ENCODE measurements at regions not wholly inside any gene's neighbourhood (a gene's known extent, or its start where the extent isn't known, plus 50 kb on each side); places are given as distances from the start of the nearest gene placed in this dataset.

DNA sequence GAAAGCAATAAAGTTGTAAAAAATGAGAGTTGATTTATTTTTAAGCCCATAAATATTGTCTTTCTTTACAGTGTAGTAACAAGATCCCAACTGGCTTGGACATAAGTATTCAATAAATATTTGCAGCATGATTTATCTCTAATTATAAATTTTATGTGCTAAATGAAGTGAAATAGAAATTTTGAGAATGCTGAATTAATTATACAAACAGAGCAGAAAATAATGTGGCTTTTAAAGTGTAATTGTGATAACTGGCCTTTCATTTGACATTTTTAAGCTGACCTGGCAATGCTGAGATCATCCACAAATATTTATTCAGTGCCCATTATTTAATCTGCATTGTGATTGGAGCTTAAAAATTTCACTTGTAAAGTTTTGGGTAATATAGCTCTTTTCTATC is 201.6 kb upstream of the NAV3 start:
- no peak for DNase-seq (ENCODE audit: low read depth)

- peak; percentile 89 for DNase-seq (ENCODE audit: low read depth)
These were observed 205.3 kb upstream of the NAV3 start for GRCh38 chr12:77625441-77625840.

DNA sequence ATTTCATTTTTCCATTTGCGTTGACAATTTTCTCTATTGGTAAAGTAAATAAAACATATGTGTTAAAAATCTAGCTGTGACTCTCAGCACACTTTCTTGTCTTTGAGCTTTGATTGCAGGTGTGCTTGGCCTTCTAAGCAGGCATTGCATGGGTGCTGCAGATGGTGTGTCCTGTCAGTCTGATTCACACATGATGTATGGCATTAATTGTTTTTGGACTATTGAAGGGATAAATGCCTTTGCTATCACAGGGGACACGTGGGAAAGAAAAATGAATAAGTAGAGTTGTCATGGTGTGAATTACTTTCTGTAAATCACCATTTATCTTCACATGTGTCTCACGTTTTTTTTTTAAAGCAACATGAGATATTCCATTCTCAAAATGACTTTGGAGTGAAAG is 211.3 kb upstream of the NAV3 start:
- DNase-seq (ENCODE audit: low read depth): no peak

DNA sequence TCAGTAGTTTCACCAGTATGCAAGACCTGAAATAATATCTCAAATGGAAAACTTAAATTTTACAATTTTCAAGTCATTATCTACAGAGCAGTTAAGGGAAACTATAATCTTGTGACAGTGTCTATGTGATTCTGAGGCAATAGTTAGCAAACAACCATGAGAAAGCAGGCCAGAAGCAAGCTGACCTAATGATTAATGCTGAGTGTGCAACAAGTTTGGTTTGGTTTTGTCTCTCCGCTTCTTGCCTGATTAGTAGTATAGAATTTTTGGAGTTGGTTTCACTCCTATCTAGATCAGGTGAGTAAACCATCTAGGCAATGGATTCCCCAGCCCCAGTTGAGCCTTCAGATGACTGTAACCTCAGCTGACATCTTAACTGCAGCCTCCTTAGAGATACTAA is 212.9 kb upstream of the NAV3 start:
- DNase-seq (ENCODE audit: low read depth): no peak

DNA sequence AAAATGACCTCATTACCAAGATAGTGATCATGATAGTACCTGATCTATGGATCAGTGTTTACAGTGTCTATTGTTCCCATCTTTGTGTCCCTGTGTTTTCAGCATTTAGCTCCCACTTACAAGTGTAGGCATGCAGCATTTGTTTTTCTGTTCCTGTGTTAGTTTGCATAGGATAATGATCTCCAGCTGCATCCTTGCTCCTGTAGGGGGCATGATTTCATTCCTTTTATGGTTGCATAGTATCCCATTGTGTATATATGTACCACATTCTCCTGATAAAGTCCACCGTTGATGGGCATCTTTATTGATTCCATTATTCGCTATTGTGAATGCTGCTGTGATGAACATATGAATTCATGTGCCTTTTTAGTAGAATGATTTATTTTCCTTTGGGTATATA is 215.4 kb upstream of the NAV3 start:
- peak; percentile 22 for DNase-seq (ENCODE audit: low read depth)

- no peak for DNase-seq (ENCODE audit: low read depth)
These were observed 217.3 kb upstream of the NAV3 start for GRCh38 chr12:77613411-77613810.

- no peak for DNase-seq (ENCODE audit: low read depth)
These were observed 220.2 kb upstream of the NAV3 start for GRCh38 chr12:77610446-77610845.

- DNase-seq (ENCODE audit: low read depth): no peak
These were observed 221.7 kb upstream of the NAV3 start for GRCh38 chr12:77609016-77609415.

DNA sequence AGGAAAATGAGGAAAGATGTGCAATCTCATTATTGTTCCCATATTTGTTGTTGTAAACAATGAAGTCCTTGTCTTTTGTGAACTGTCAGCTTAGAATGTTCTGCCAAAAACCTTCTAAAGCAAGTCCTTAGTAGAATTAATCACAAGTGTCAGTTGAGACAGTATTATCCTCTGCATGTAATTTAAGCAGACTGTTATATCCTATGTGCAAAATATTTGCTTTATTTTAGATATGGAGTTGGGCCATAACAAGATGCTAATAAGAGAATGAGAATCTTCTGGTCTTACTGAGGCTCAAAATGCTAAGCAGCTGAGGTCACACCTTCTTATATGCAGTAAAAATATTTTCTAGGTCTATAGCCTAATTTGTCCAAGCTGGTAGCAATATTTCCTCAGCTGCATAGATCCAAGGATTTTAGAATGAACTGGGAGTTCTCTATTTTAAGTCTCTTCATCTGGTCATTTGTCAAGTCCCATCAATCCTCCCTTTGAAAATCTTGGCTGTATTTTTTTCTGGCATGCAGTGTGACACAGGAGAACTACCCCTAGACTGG is 222.3 kb upstream of the NAV3 start:
- no peak for DNase-seq (ENCODE audit: low read depth)

DNA sequence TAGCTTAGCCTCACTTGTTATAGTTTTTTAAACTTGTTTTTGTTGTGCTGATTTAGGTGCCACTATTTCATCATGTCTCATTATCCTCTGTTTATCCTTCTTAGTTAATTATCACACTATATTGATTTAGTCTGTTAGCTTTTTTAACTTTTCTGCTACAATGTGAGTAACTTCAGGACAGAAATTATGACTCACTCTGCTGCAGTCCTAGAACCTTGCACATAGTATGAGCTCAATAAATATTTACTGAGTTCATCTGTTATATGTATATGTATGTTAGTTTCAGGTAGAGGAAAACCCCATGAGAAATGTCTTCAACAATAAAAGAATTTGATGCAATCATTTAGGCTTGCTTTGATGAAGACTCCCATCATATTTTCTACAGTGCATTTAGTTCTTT is 224.3 kb upstream of the NAV3 start:
- no peak for DNase-seq (ENCODE audit: low read depth)

- DNase-seq (ENCODE audit: low read depth): no peak
These were observed 226.7 kb upstream of the NAV3 start for GRCh38 chr12:77603946-77604345.

DNA sequence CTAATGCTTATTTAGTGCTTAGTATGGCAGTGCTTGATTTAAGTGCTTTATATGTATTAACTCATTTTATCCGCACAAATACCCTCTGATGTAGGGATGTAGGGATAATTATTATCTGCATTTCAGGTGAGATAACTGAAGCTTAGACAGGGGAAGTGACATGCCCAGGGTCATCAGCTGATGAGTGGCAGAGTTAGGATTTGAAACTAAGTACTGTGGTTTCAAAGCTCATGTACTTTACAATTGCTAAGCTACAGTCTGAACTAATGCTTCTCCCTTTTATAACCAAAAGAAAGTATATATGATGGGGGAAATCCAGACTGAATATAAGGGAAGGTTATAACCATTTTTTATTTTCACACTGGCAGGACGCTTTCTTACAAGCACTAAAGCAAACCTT is 229.6 kb upstream of the NAV3 start:
- DNase-seq (ENCODE audit: low read depth): no peak

DNA sequence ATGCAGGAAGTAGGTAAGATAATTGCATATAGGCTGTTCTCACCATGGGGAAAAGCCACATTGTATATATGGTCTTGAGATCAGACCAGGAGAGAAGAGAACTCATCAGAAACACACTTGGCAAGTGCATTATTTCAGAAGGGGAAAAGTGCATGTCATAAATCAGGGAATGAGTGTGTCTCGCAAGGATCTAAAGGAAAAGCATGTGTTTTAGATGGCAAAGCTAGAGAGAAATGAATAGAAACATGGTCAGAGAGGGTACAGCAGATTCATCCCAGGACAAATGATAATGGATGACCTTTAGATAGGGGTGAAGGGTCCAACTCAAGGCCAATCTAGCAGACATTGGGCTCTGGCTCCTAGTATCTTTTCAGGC is 230.2 kb upstream of the NAV3 start:
- DNase-seq (ENCODE audit: low read depth): no peak

GRCh38 chr12:77599782-77600467 is 230.8 kb upstream of the NAV3 start:
- no peak for DNase-seq (ENCODE audit: low read depth)

DNA sequence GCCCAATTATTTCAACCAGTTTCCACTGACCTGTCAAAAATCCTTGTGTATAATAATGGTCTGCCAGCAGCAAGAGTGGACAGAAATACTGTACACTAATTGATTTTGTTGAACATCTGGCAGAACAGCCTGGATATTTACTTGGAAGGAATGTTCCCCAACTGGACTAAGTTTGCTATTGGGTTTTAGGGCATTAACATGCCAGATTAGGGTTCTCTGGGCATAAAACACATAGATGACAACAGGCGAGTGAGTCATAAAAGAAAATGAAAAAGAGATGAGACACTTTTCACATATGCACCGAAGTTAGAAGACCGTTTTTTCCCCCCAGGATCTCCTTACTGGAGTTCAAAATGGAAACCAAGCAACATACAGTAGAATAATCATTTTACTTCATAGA is 236.3 kb upstream of the NAV3 start:
- DNase-seq (ENCODE audit: low read depth): no peak

DNA sequence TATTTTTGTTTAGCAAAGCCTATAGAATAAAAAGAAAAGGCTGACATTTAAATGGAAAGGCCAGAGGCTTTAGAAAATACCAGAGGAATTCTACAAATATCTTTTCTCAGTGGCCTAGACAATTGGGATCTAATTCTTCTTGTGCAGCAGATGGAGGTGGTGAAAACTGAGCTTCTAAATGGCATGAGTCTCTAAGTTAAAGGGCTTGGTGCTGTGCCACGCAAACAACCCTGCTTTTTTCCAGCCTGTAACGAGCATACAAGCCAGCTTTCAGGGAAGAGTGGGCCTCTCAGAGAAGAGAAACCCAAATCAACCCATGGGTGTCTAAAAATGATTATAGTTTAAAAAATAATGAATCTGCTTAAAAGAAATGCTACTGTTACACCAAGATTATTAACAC is 237.9 kb upstream of the NAV3 start:
- DNase-seq (ENCODE audit: low read depth): no peak

DNA sequence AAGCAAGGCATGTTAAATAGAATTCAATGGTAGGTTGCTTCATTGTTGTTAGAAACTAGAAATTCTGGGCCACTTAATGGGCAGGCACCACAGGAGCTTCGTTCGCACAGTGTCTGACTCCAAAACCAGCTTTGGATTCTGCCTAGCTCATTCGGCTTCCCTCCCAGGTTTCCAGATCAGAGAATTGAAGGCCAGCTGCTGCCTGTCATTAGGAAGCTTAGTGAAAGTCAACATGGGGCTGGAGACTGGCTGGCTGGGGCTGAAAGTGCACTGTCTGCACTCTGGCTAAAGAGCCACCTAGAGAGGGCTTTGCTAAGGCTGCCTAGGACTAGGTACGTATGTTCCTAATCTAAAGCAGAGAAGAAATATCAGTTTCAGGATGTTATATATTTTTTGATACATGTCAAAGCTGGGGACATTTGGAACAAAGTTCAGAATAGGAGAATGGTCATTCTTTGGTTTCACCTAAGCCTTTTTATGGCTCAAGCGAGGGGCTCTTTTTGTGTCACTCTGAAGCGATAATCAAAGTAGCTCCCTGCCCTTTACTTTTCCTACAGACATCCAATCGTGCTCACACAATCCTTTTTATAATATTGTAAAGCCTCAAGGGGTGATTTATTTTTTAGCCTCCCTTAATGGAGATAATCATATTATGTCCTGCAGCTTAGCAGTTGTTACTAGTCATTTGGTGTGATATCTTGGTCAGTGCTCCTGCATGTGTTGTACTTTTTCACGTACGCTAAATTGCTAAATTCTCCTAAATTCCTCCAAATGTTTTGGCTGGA is 238.5 kb upstream of the NAV3 start:
- DNase-seq (ENCODE audit: low read depth): no peak

GRCh38 chr12:77590306-77590705 is 240.4 kb upstream of the NAV3 start:
- DNase-seq (ENCODE audit: low read depth): no peak

DNA sequence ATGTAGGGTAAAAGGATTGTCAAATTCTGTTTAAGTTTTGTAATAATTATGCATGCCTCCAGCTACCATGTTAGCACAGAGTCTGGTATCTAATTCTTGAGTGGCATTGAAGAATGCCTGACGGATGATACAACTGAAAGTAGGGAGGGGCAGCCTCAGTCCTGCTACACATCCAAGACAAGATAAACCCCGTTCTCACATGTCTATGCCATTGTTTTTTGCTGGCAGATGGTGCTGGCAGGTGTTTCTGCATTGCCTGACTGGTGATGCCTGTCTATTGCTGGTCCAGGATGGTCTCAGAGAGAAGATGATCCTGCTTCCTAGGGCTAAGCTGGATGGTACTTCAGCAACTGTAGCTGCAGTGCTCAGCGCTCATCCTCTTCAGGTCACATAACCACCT is 245.8 kb upstream of the NAV3 start:
- no peak for DNase-seq (ENCODE audit: low read depth)

DNA sequence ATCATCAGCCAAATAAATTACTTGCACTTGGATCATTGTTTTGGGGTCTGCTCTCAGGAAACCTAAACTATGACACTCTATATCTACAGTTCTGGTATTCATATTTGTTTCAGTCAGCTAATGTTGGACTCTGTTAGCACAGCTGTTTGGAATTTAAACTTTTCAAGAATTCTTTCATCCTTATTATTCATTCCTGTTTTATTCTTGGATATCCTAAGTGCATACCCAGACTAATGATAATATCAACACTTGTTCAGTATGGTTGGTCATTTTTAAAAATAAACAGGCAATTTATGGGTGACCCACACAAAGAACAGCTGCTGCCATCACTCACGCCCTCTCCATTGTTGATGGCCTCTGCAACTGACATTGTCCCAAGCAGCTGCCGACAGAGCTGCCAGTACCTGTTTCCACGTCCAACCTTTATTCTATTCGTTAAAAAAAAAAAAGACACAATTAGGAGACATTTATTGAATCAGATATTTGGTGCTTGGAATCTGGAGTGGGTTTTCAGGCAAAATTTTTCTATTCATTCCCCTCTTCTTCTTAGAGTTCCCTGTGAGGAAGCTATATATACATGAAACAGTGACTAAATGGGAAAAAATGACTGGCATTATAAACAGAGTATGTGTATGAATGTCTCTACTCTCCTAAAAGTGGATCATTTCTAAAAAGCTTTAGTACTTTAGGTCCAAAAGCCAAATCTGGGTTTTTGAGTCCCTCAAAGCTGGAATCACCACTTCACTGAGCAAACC is 252.1 kb upstream of the NAV3 start:
- no peak for DNase-seq (ENCODE audit: low read depth)

GRCh38 chr12:77577791-77578190 is 252.9 kb upstream of the NAV3 start:
- DNase-seq (ENCODE audit: low read depth): no peak

GRCh38 chr12:77575376-77575919 is 255.2 kb upstream of the NAV3 start:
- no peak for DNase-seq (ENCODE audit: low read depth)
